ENCODE measurements at regions not wholly inside any gene's neighbourhood (a gene's known extent, or its start where the extent isn't known, plus 50 kb on each side); places are given as distances from the start of the nearest gene placed in this dataset.

GRCh38 chr5:34552686-34553085 lies 103.4 kb upstream of the RAI14 start:
- TF ChIP-seq CTCF (conservative IDR thresholded peaks at IDR 0.05) (no peak), EZH2 (IDR thresholded peaks at IDR 0.05; ENCODE audit: low read depth) (no peak)

Measured in PC-9 (cell line).